ENCODE measurements at regions not wholly inside any gene's neighbourhood (a gene's known extent, or its start where the extent isn't known, plus 50 kb on each side); places are given as distances from the start of the nearest gene placed in this dataset.

DNA sequence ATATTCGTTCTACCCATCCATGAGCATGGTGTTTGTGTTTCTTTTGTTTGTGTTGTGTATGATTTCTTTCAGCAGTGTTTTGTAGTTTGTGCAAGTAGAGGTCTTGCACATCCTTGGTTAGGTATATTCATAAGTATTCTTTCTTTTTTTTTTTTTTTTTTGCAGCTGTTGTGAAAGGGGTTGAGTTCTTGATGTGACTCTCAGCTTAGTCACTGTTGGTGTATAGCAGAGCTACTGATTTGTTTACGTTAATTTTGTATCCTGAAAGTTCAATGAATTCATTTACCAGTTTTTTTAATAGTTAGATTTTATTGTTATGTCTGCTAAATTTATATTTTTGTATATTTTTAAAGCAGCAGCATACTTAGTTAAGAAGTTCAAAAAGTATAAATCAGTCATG is 834.4 kb upstream of the NRXN1 start:
- H3K27ac ChIP-seq: no peak overlapping the region
- TF ChIP-seq CTCF (IDR thresholded peaks at IDR 0.05): no peak
- no peak overlapping the region for H3K4me3 ChIP-seq
- DNase-seq (ENCODE audit: low spot score): no peak

DNA sequence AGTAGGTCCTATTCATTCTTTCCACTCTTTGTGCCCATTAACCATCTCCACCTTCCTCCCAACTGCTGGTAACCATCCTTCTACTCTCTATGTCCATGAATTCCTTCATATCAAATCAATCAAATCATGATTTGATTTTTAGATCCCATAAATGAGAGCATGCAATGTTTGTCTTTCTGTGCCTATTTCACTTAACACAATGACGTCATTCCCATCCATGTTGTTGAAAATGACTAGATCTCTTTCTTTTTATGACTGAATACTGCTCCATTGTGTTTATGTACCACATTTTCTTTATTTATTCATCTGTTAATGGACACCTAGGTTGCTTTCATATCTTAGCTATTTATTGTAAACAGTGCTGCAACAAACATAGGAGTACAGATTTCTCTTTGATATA is 827.3 kb upstream of the NRXN1 start:
- Histone ChIP-seq H3K27ac (no peak overlapping the region), H3K4me3 (no peak overlapping the region)
- DNase-seq (ENCODE audit: low spot score): no peak
- no peak for TF ChIP-seq CTCF (IDR thresholded peaks at IDR 0.05)

DNA sequence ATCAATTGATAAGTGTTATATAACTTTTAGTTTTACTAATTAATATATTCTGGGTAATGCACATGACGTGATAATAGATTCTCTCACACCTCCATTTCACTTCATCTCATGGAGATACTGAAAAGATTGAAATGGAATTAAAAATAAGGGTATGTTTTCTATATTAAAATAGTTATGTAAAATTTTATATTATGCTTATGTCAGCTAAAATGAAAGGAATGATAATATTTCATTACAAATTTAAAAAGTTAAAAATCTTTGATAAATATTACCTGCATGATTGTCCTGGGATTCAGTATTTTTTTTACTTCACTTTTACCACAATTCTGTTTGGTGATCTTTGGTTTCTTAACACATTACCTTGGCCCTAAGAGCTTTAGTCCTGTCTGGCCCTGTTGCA is 823.8 kb upstream of the NRXN1 start:
- no peak for DNase-seq (ENCODE audit: low spot score)
- H3K27ac ChIP-seq: no peak overlapping the region
- H3K4me3 ChIP-seq: no peak overlapping the region
- no peak for TF ChIP-seq CTCF (IDR thresholded peaks at IDR 0.05)

GRCh38 chr2:51846796-51847195 is 814.9 kb upstream of the NRXN1 start:
- no peak for TF ChIP-seq CTCF (IDR thresholded peaks at IDR 0.05)
- Histone ChIP-seq H3K27ac (no peak overlapping the region), H3K4me3 (no peak overlapping the region)
- no peak for DNase-seq (ENCODE audit: low spot score)

GRCh38 chr2:51846018-51846417 is 814.1 kb upstream of the NRXN1 start:
- no peak overlapping the region for H3K4me3 ChIP-seq
- no peak for TF ChIP-seq CTCF (IDR thresholded peaks at IDR 0.05)
- no peak for DNase-seq (ENCODE audit: low spot score)
- H3K27ac ChIP-seq: no peak overlapping the region

- H3K4me3 ChIP-seq: no peak overlapping the region
- TF ChIP-seq CTCF (IDR thresholded peaks at IDR 0.05): no peak
- DNase-seq (ENCODE audit: low spot score): no peak
- no peak overlapping the region for H3K27ac ChIP-seq
Measured at GRCh38 chr2:51844596-51844995, 812.7 kb upstream of the NRXN1 start.

GRCh38 chr2:51829477-51829876 is 797.5 kb upstream of the NRXN1 start:
- no peak overlapping the region for H3K27ac ChIP-seq
- no peak for DNase-seq (ENCODE audit: low spot score)
- no peak overlapping the region for H3K4me3 ChIP-seq
- TF ChIP-seq CTCF (IDR thresholded peaks at IDR 0.05): no peak
